Neural progenitor cell (in vitro differentiated cells): ENCODE measurements at regions not wholly inside any gene's neighbourhood (a gene's known extent, or its start where the extent isn't known, plus 50 kb on each side); places are given as distances from the start of the nearest gene placed in this dataset. TPM values are rescaled to one million over a fixed set of nuclear protein-coding genes. Genes with fewer than 3 reads are reported as not detected.

ENCODE experiments used
- DNase-seq: peaks from one replicate; pipeline ENCODE4 v3.0.0-alpha.2; 2016; ENCODE audit warnings: low spot score
- H2AFZ ChIP-seq: fragments of 200-600 bp; sonication (generic); replicated peaks from 2 replicates; pipeline ENCODE4 v1.6.1; 2016; ENCODE audit warnings: antibody characterized with exemption
- H3F3A ChIP-seq: fragments of 200-600 bp; sonication (generic); 2 replicates; pipeline ENCODE4 v1.6.1; 2016; ENCODE audit warnings: antibody characterized with exemption, low read depth
- H3K27ac ChIP-seq: fragments of 200-600 bp; sonication (generic); 2 replicates; pipeline ENCODE4 v1.5.1; 2016; ENCODE audit warnings: mild to moderate bottlenecking
- H3K27me3 ChIP-seq: fragments of 200-600 bp; sonication (generic); 2 replicates; pipeline ENCODE4 v1.6.1; 2016; ENCODE audit warnings: mild to moderate bottlenecking, moderate library complexity
- H3K36me3 ChIP-seq: fragments of 200-600 bp; sonication (generic); 2 replicates; pipeline ENCODE4 v1.5.1; 2016
- H3K4me1 ChIP-seq: fragments of 200-600 bp; sonication (generic); 2 replicates; pipeline ENCODE4 v1.6.1; 2016; ENCODE audit warnings: mixed run types
- H3K4me2 ChIP-seq: fragments of 200-600 bp; sonication (generic); 2 replicates; pipeline ENCODE4 v1.6.1; 2016
- H3K4me3 ChIP-seq: fragments of 200-600 bp; sonication (generic); 2 replicates; pipeline ENCODE4 v1.5.1; 2016
- H3K79me2 ChIP-seq: fragments of 200-600 bp; sonication (generic); 2 replicates; pipeline ENCODE4 v1.6.1; 2016; ENCODE audit warnings: low read depth
- H3K9ac ChIP-seq: fragments of 200-600 bp; sonication (generic); 2 replicates; pipeline ENCODE4 v1.6.1; 2016
- H3K9me3 ChIP-seq: fragments of 200-600 bp; sonication (generic); 2 replicates; pipeline ENCODE4 v1.5.1; 2016; ENCODE audit warnings: low read depth
- H4K20me1 ChIP-seq: fragments of 200-600 bp; sonication (generic); 2 replicates; pipeline ENCODE4 v1.6.1; 2016; ENCODE audit warnings: low read depth
- H3K27ac Mint-ChIP-seq: 3 replicates; pipeline ENCODE4 v1.8.0; 2021; ENCODE audit warnings: mixed read lengths
- H3K27me3 Mint-ChIP-seq: 2 replicates; pipeline ENCODE4 v1.8.0; 2022; ENCODE audit warnings: low read depth, mild to moderate bottlenecking, inconsistent platforms, moderate library complexity, mixed read lengths; ENCODE audit not compliant: insufficient read depth
- H3K36me3 Mint-ChIP-seq: 3 replicates; pipeline ENCODE4 v1.8.0; 2021; ENCODE audit warnings: mixed read lengths
- H3K4me1 Mint-ChIP-seq: 3 replicates; pipeline ENCODE4 v1.8.0; 2021; ENCODE audit warnings: mixed read lengths
- H3K4me3 Mint-ChIP-seq: 3 replicates; pipeline ENCODE4 v1.8.0; 2021; ENCODE audit warnings: mild to moderate bottlenecking, moderate library complexity, mixed read lengths
- H3K9me3 Mint-ChIP-seq: 3 replicates; pipeline ENCODE4 v1.8.0; 2020; ENCODE audit warnings: mixed read lengths
- EZH2 ChIP-seq: fragments of 200-600 bp; sonication (generic); IDR thresholded peaks from 2 replicates; pipeline ENCODE4 v1.6.1; 2017; ENCODE audit warnings: antibody characterized with exemption, mild to moderate bottlenecking, moderate library complexity
- EZH2phosphoT487 ChIP-seq: fragments of 200-600 bp; sonication (generic); IDR thresholded peaks from 2 replicates; pipeline ENCODE4 v1.6.1; 2017; ENCODE audit warnings: antibody characterized with exemption
- small RNA-seq: library from RNA; depleted of rRNA; stranded (forward); fragments of <200 nt; gene quantifications from one replicate; pipeline ENCODE3, GENCODE V24; 2015
- TF ChIP-seq, protein P1 (sequence below): fragments of 200-600 bp; sonication (generic); IDR thresholded peaks from 2 replicates; pipeline ENCODE4 v1.5.1; 2017; ENCODE audit warnings: antibody characterized with exemption, mild to moderate bottlenecking

- TF ChIP-seq EZH2 (no peak), EZH2phosphoT487 (no peak)
- TF ChIP-seq, protein P1, sequence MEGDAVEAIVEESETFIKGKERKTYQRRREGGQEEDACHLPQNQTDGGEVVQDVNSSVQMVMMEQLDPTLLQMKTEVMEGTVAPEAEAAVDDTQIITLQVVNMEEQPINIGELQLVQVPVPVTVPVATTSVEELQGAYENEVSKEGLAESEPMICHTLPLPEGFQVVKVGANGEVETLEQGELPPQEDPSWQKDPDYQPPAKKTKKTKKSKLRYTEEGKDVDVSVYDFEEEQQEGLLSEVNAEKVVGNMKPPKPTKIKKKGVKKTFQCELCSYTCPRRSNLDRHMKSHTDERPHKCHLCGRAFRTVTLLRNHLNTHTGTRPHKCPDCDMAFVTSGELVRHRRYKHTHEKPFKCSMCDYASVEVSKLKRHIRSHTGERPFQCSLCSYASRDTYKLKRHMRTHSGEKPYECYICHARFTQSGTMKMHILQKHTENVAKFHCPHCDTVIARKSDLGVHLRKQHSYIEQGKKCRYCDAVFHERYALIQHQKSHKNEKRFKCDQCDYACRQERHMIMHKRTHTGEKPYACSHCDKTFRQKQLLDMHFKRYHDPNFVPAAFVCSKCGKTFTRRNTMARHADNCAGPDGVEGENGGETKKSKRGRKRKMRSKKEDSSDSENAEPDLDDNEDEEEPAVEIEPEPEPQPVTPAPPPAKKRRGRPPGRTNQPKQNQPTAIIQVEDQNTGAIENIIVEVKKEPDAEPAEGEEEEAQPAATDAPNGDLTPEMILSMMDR = no peak
- no peak for DNase-seq
- no peaks in the 10 kb centered on the region for H4K20me1 ChIP-seq
- no peak overlapping the region for H3K9ac ChIP-seq
- no peak overlapping the region for H3K4me3 ChIP-seq
- no peak overlapping the region for H3K27ac Mint-ChIP-seq
- H3K4me2 ChIP-seq = no peak overlapping the region
- H3K27ac ChIP-seq = no peak overlapping the region
- no peak overlapping the region for H3K4me3 Mint-ChIP-seq
- no peaks in the 10 kb centered on the region for H3K9me3 ChIP-seq
- H3K4me1 ChIP-seq = no peaks in the 10 kb centered on the region
- H2AFZ ChIP-seq = no peak overlapping the region
- H3K79me2 ChIP-seq = no peaks in the 10 kb centered on the region
- H3K9me3 Mint-ChIP-seq = no peaks in the 10 kb centered on the region
- H3K27me3 Mint-ChIP-seq = no peaks in the 10 kb centered on the region
- H3F3A ChIP-seq = no peaks in the 10 kb centered on the region
- no peaks in the 10 kb centered on the region for H3K36me3 Mint-ChIP-seq
- peaks cover 4% of the 10 kb centered on the region for H3K4me1 Mint-ChIP-seq
- no peaks in the 10 kb centered on the region for H3K36me3 ChIP-seq
- no peaks in the 10 kb centered on the region for H3K27me3 ChIP-seq
These were observed 72.6 kb upstream of the STEAP1 start for GRCh38 chr7:90081621-90082020.

- Histone ChIP-seq H3K4me1 (no peaks in the 10 kb centered on the region), H3K27me3 (no peaks in the 10 kb centered on the region), H3K36me3 (no peaks in the 10 kb centered on the region), H3K4me3 (no peak overlapping the region), H3F3A (no peaks in the 10 kb centered on the region), H4K20me1 (no peaks in the 10 kb centered on the region), H3K4me2 (no peak overlapping the region), H3K9me3 (no peaks in the 10 kb centered on the region), H2AFZ (no peak overlapping the region), H3K9ac (no peak overlapping the region), H3K79me2 (no peaks in the 10 kb centered on the region), H3K27ac (no peak overlapping the region)
- Mint-ChIP-seq H3K4me1 (no peaks in the 10 kb centered on the region), H3K27me3 (peaks cover 2% of the 10 kb centered on the region), H3K4me3 (no peak overlapping the region), H3K36me3 (no peaks in the 10 kb centered on the region), H3K9me3 (peaks cover 8% of the 10 kb centered on the region), H3K27ac (no peak overlapping the region)
- DNase-seq = no peak
- no peak for TF ChIP-seq EZH2phosphoT487
- TF ChIP-seq EZH2 = no peak
- TF ChIP-seq, protein P1 = no peak
These were observed 61.8 kb upstream of the STEAP1 start for GRCh38 chr7:90092506-90092905.

DNA sequence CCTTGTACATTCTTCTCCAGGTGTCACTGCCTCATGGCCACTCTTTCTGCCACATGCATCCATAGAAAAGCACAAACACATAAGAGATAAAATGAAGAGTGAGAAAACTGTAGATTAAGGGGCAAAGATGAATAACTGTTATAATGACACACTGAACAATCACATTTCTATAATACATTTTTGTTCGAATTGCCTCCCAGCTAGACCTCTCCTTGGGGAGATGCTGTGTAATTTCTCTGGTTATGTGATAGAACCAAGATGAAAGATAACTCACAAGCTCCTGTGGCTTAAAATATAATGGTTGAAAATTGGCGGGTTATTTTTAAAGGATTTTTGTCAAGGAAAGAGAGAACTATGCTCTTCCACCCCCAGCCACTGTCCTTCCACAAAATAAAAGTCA lies 60.2 kb upstream of the STEAP1 start:
- Histone ChIP-seq H3K4me2 (no peak overlapping the region), H4K20me1 (no peaks in the 10 kb centered on the region), H2AFZ (no peak overlapping the region), H3K27me3 (no peaks in the 10 kb centered on the region), H3K9me3 (no peaks in the 10 kb centered on the region), H3K79me2 (no peaks in the 10 kb centered on the region), H3K9ac (no peak overlapping the region), H3F3A (no peaks in the 10 kb centered on the region), H3K4me3 (no peak overlapping the region), H3K27ac (no peak overlapping the region), H3K4me1 (no peaks in the 10 kb centered on the region), H3K36me3 (no peaks in the 10 kb centered on the region)
- no peak for DNase-seq
- no peaks in the 10 kb centered on the region for H3K27me3 Mint-ChIP-seq
- H3K4me3 Mint-ChIP-seq = no peak overlapping the region
- H3K4me1 Mint-ChIP-seq = no peaks in the 10 kb centered on the region
- H3K9me3 Mint-ChIP-seq = peaks cover 5% of the 10 kb centered on the region
- H3K36me3 Mint-ChIP-seq = no peaks in the 10 kb centered on the region
- no peak overlapping the region for H3K27ac Mint-ChIP-seq
- TF ChIP-seq EZH2phosphoT487 (no peak), EZH2 (no peak)
- TF ChIP-seq, protein P1 = no peak

Small RNA genes lying in the stretch of these regions (small RNA-seq; reads per million reads assigned to genes)
- not detected for gene RNU6-274P
